GM23338 (cell line): ENCODE measurements at regions not wholly inside any gene's neighbourhood (a gene's known extent, or its start where the extent isn't known, plus 50 kb on each side); places are given as distances from the start of the nearest gene placed in this dataset.

Experiments used
- CREB1 ChIP-seq: fragments of 250-450 bp; sonication (Bioruptor Pico); IDR thresholded peaks from 2 replicates; pipeline ENCODE4 v1.5.0; 2020; ENCODE audit warnings: low read depth, mild to moderate bottlenecking, moderate library complexity
- CTCF ChIP-seq, 2 experiments: fragments of 200-600 bp in 1 of 2; sonication (generic) in 1 of 2; conservative IDR thresholded peaks; 2 replicates each; pipeline versions ENCODE4 v1.5.1 to v1.6.1; 2016 to 2017; ENCODE audit warnings: antibody characterized with exemption in 2 of 2, low read depth in 2 of 2, mild to moderate bottlenecking in 2 of 2, moderate library complexity in 1 of 2
- ETS1 ChIP-seq: IDR thresholded peaks from 2 replicates; pipeline ENCODE4 v1.6.1; 2016; ENCODE audit warnings: antibody characterized with exemption
- EZH2 ChIP-seq: fragments of 200-600 bp; sonication (generic); IDR thresholded peaks from one replicate; pipeline ENCODE4 v1.8.0; 2017; ENCODE audit warnings: antibody characterized with exemption, mild to moderate bottlenecking, low read depth; ENCODE audit not compliant: unreplicated experiment
- EZH2phosphoT487 ChIP-seq: fragments of 200-600 bp; sonication (generic); IDR thresholded peaks from one replicate; pipeline ENCODE4 v1.8.1; 2018; ENCODE audit warnings: antibody characterized with exemption; ENCODE audit not compliant: unreplicated experiment
- JUNB ChIP-seq: IDR thresholded peaks from one replicate; pipeline ENCODE4 v1.6.1; 2016; ENCODE audit warnings: antibody characterized with exemption; ENCODE audit not compliant: unreplicated experiment
- NANOG ChIP-seq: IDR thresholded peaks from 2 replicates; pipeline ENCODE4 v1.6.1; 2016; ENCODE audit warnings: antibody characterized with exemption, borderline replicate concordance
- POLR2AphosphoS5 ChIP-seq: IDR thresholded peaks from 2 replicates; pipeline ENCODE4 v1.6.1; 2016; ENCODE audit warnings: antibody characterized with exemption, low read depth
- REST ChIP-seq: IDR thresholded peaks from one replicate; pipeline ENCODE4 v1.6.1; 2018; ENCODE audit warnings: antibody characterized with exemption; ENCODE audit not compliant: unreplicated experiment
- ZNF331 ChIP-seq: fragments of 250-450 bp; sonication (Bioruptor Pico); IDR thresholded peaks from 2 replicates; pipeline ENCODE4 v1.5.0; 2020; ENCODE audit warnings: low read depth, mild to moderate bottlenecking, moderate library complexity
- ZNF462 ChIP-seq: fragments of 250-450 bp; sonication (Bioruptor Pico); IDR thresholded peaks from 2 replicates; pipeline ENCODE4 v1.5.0; 2020; ENCODE audit warnings: mild to moderate bottlenecking, moderate library complexity

GRCh38 chrY:16562491-16562890, 1317.5 kb downstream of the CDY2B start:
- TF ChIP-seq CTCF (conservative IDR thresholded peaks at IDR 0.05; ENCODE audit: low read depth in 2 of 2) (peak; percentile 56 to 60), REST (no peak), CREB1 (CRISPR knock-in tag) (no peak), POLR2AphosphoS5 (no peak), EZH2 (no peak), JUNB (no peak), EZH2phosphoT487 (no peak), NANOG (no peak), ZNF331 (CRISPR knock-in tag) (no peak), ETS1 (no peak), ZNF462 (CRISPR knock-in tag) (no peak)
